Thymus (tissue), 11 donors: ENCODE measurements at regions not wholly inside any gene's neighbourhood (a gene's known extent, or its start where the extent isn't known, plus 50 kb on each side); places are given as distances from the start of the nearest gene placed in this dataset.

Experiments used
- DNase-seq, 9 donors: peaks; one replicate each; pipeline ENCODE4 v3.0.0-alpha.2; 2013; ENCODE audit warnings: low spot score in 9 of 9, low read depth in 6 of 9, missing footprints in 1 of 9
- H3K27ac ChIP-seq, 2 donors: one replicate each; pipeline ENCODE4 v1.5.1; 2013; ENCODE audit warnings: control low read depth in 1 of 2, low read depth in 1 of 2, low read length in 1 of 2, mild to moderate bottlenecking in 1 of 2, moderate library complexity in 1 of 2
- H3K27me3 ChIP-seq, 2 donors: one replicate each; pipeline ENCODE4 v1.5.1; 2013; ENCODE audit warnings: low read length in 1 of 2; ENCODE audit not compliant: control insufficient read depth in 2 of 2, insufficient read depth in 1 of 2
- H3K36me3 ChIP-seq, 2 donors: one replicate each; pipeline ENCODE4 v1.5.1; 2013; ENCODE audit warnings: low read length in 1 of 2, mild to moderate bottlenecking in 1 of 2, moderate library complexity in 1 of 2; ENCODE audit not compliant: control insufficient read depth in 2 of 2, insufficient read depth in 2 of 2
- H3K4me1 ChIP-seq, 2 donors: one replicate each; pipeline ENCODE4 v1.5.1; 2013; ENCODE audit warnings: low read length in 2 of 2; ENCODE audit not compliant: control insufficient read depth in 2 of 2, insufficient read depth in 2 of 2
- H3K4me3 ChIP-seq, 2 donors: one replicate each; pipeline ENCODE4 v1.5.1; 2013; ENCODE audit warnings: low read length in 2 of 2, control low read depth in 1 of 2, mild to moderate bottlenecking in 1 of 2
- H3K9me3 ChIP-seq, 2 donors: one replicate each; pipeline ENCODE4 v1.5.1; 2013; ENCODE audit warnings: low read length in 1 of 2, mild to moderate bottlenecking in 1 of 2; ENCODE audit not compliant: control insufficient read depth in 2 of 2, insufficient read depth in 1 of 2
- WGBS: extraction: QIAGEN DNeasy Blood & Tissue Kit; methylation state at CpG from one replicate; pipeline ENCODE4 v1.1.7; 2013; 5-methylcytosine and 5-hydroxymethylcytosine counted together
- donor health status: healthy.

DNA sequence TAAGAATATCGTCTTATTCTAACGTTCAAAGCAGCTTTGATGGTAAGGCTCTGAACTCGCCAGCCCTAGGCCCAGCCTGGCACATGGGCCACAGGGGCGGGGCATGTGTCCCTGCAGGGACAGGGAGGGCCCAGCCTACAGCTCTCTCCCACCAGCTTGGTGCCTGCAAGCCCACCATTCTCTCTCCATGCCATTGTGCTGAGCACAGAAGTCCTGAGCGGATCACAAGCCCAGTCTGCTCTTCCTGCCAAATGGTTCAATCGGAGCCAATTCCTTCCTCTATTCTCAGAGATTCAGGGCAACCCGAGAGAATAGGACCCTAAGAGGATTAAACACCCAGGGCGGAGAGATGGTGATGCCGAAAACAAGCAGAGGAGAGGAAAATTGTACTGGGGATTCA lies 50.3 kb upstream of the APCDD1 start:
- no peak for DNase-seq
- Histone ChIP-seq H3K4me3 (no peak overlapping the region), H3K36me3 (no peaks in the 10 kb centered on the region), H3K27ac (no peak overlapping the region), H3K9me3 (no peaks in the 10 kb centered on the region), H3K27me3 (no peaks in the 10 kb centered on the region), H3K4me1 (peaks cover 0 to 18% of the 10 kb centered on the region in 2 donors)
- WGBS = 88% methylated on average over 9 of the region's 9 CpGs
